Stimulated activated CD4-positive, alpha-beta T cell treated with anti-CD3 and anti-CD28 coated beads, Interleukin-1b, Interleukin-23, amount 100 ng/mL, for 1 hour (primary cell): ENCODE measurements at regions not wholly inside any gene's neighbourhood (a gene's known extent, or its start where the extent isn't known, plus 50 kb on each side); places are given as distances from the start of the nearest gene placed in this dataset.

ENCODE experiments used
- DNase-seq, 2 donors: peaks; one replicate each; pipeline ENCODE4 v3.0.0-alpha.2; 2020; ENCODE audit warnings: low read depth in 2 of 2

GRCh38 chr2:157934684-157935377 is 58.7 kb upstream of the ACVR1 start:
- no peak for DNase-seq

GRCh38 chr2:157933160-157933920 is 57.2 kb upstream of the ACVR1 start:
- DNase-seq: no peak

GRCh38 chr2:157932480-157933159 is 56.5 kb upstream of the ACVR1 start:
- no peak for DNase-seq

- no peak for DNase-seq
Observed at GRCh38 chr2:157931542-157931941, 55.4 kb upstream of the ACVR1 start.

- no peak for DNase-seq
Observed at GRCh38 chr2:157930728-157931127, 54.6 kb upstream of the ACVR1 start.

GRCh38 chr2:157929871-157930667 is 53.9 kb upstream of the ACVR1 start:
- DNase-seq: no peak

- DNase-seq: no peak
Observed at GRCh38 chr2:157928372-157928771, 52.2 kb upstream of the ACVR1 start.

- DNase-seq: no peak
Observed at GRCh38 chr2:157927155-157927554, 51.0 kb upstream of the ACVR1 start.
